H7 (cell line): ENCODE measurements at regions not wholly inside any gene's neighbourhood (a gene's known extent, or its start where the extent isn't known, plus 50 kb on each side); places are given as distances from the start of the nearest gene placed in this dataset.

Experiments
- DNase-seq: peaks from one replicate; pipeline ENCODE4 v3.0.0; 2012
- H3K27me3 ChIP-seq: 2 replicates; pipeline ENCODE4 v1.6.0; 2011; ENCODE audit warnings: mild to moderate bottlenecking, low read length; ENCODE audit not compliant: control insufficient read depth, insufficient read depth
- H3K36me3 ChIP-seq: replicated peaks from 2 replicates; pipeline ENCODE4 v1.5.1; 2011; ENCODE audit warnings: low read length; ENCODE audit not compliant: control insufficient read depth, insufficient read depth
- H3K4me3 ChIP-seq: 2 replicates; pipeline ENCODE4 v1.5.1; 2011; ENCODE audit warnings: low read depth, mild to moderate bottlenecking, control low read depth, low read length, moderate library complexity; ENCODE audit not compliant: insufficient read depth

GRCh38 chr13:89980896-89981295, 1366.6 kb upstream of the MIR17HG start:
- Histone ChIP-seq H3K36me3 (no peaks in the 10 kb centered on the region), H3K27me3 (no peaks in the 10 kb centered on the region), H3K4me3 (no peak overlapping the region)
- DNase-seq, result no peak

GRCh38 chr13:89982407-89983095, 1364.9 kb upstream of the MIR17HG start:
- no peak for DNase-seq
- Histone ChIP-seq H3K27me3 (no peaks in the 10 kb centered on the region), H3K36me3 (no peaks in the 10 kb centered on the region), H3K4me3 (no peak overlapping the region)

- Histone ChIP-seq H3K4me3 (no peak overlapping the region), H3K27me3 (no peaks in the 10 kb centered on the region), H3K36me3 (no peaks in the 10 kb centered on the region)
- DNase-seq, result no peak
Observed at GRCh38 chr13:89988206-89988605, 1359.3 kb upstream of the MIR17HG start.

GRCh38 chr13:90003566-90003965, 1343.9 kb upstream of the MIR17HG start:
- no peaks in the 10 kb centered on the region for H3K27me3 ChIP-seq

GRCh38 chr13:90008707-90009149, 1338.8 kb upstream of the MIR17HG start:
- DNase-seq, result no peak
- no peaks in the 10 kb centered on the region for H3K36me3 ChIP-seq

More at GRCh38 chr13:90003566-90003965, 1343.9 kb upstream of the MIR17HG start:
- no peak overlapping the region for H3K4me3 ChIP-seq
- no peaks in the 10 kb centered on the region for H3K36me3 ChIP-seq
- DNase-seq, result no peak

GRCh38 chr13:90014038-90014437, 1333.4 kb upstream of the MIR17HG start:
- no peak for DNase-seq
- no peaks in the 10 kb centered on the region for H3K27me3 ChIP-seq
- H3K4me3 ChIP-seq, result no peak overlapping the region
- no peaks in the 10 kb centered on the region for H3K36me3 ChIP-seq

More at GRCh38 chr13:90008707-90009149, 1338.8 kb upstream of the MIR17HG start:
- H3K27me3 ChIP-seq, result no peaks in the 10 kb centered on the region
- H3K4me3 ChIP-seq, result no peak overlapping the region

- Histone ChIP-seq H3K27me3 (no peaks in the 10 kb centered on the region), H3K36me3 (no peaks in the 10 kb centered on the region), H3K4me3 (no peak overlapping the region)
- DNase-seq, result no peak
Observed at GRCh38 chr13:90015565-90016507, 1331.7 kb upstream of the MIR17HG start.

- Histone ChIP-seq H3K4me3 (no peak overlapping the region), H3K36me3 (no peaks in the 10 kb centered on the region), H3K27me3 (no peaks in the 10 kb centered on the region)
- no peak for DNase-seq
Observed at GRCh38 chr13:90016688-90017087, 1330.8 kb upstream of the MIR17HG start.

- no peaks in the 10 kb centered on the region for H3K27me3 ChIP-seq
- H3K4me3 ChIP-seq, result no peak overlapping the region
- no peak for DNase-seq
- H3K36me3 ChIP-seq, result no peaks in the 10 kb centered on the region
Observed at GRCh38 chr13:90020536-90021070, 1326.9 kb upstream of the MIR17HG start.

- no peaks in the 10 kb centered on the region for H3K36me3 ChIP-seq
- no peak for DNase-seq
- H3K4me3 ChIP-seq, result no peak overlapping the region
- no peaks in the 10 kb centered on the region for H3K27me3 ChIP-seq
Observed at GRCh38 chr13:90027409-90027808, 1320.1 kb upstream of the MIR17HG start.

- no peak for DNase-seq
- no peaks in the 10 kb centered on the region for H3K36me3 ChIP-seq
- H3K4me3 ChIP-seq, result no peak overlapping the region
- H3K27me3 ChIP-seq, result no peaks in the 10 kb centered on the region
Observed at GRCh38 chr13:90032313-90032712, 1315.2 kb upstream of the MIR17HG start.

GRCh38 chr13:90032841-90033493, 1314.5 kb upstream of the MIR17HG start:
- no peaks in the 10 kb centered on the region for H3K27me3 ChIP-seq
- no peak overlapping the region for H3K4me3 ChIP-seq
- H3K36me3 ChIP-seq, result no peaks in the 10 kb centered on the region
- DNase-seq, result no peak

- H3K4me3 ChIP-seq, result no peak overlapping the region
- H3K36me3 ChIP-seq, result no peaks in the 10 kb centered on the region
- no peaks in the 10 kb centered on the region for H3K27me3 ChIP-seq
- no peak for DNase-seq
Observed at GRCh38 chr13:90039516-90039915, 1308.0 kb upstream of the MIR17HG start.

GRCh38 chr13:90047600-90047999, 1299.9 kb upstream of the MIR17HG start:
- Histone ChIP-seq H3K4me3 (no peak overlapping the region), H3K36me3 (no peaks in the 10 kb centered on the region), H3K27me3 (no peaks in the 10 kb centered on the region)
- DNase-seq, result no peak
